Retinal pigment epithelial cell (primary cell): ENCODE measurements at regions not wholly inside any gene's neighbourhood (a gene's known extent, or its start where the extent isn't known, plus 50 kb on each side); places are given as distances from the start of the nearest gene placed in this dataset.
A peak's percentile ranks its signal among the peaks of the same experiment; 100 is the strongest.

Experiments
- DNase-seq: peaks from one replicate; pipeline ENCODE4 v3.0.0-alpha.2; 2010; ENCODE audit warnings: low read depth
- H3K4me3 ChIP-seq: 2 replicates; pipeline ENCODE4 v1.5.1; 2011; ENCODE audit warnings: mild to moderate bottlenecking, low read length, control low read depth, moderate library complexity
- TF ChIP-seq, protein P1 (sequence below): conservative IDR thresholded peaks from 2 replicates; pipeline ENCODE4 v1.5.1; 2011; ENCODE audit warnings: low read depth, low read length, control low read depth, inconsistent platforms

DNA sequence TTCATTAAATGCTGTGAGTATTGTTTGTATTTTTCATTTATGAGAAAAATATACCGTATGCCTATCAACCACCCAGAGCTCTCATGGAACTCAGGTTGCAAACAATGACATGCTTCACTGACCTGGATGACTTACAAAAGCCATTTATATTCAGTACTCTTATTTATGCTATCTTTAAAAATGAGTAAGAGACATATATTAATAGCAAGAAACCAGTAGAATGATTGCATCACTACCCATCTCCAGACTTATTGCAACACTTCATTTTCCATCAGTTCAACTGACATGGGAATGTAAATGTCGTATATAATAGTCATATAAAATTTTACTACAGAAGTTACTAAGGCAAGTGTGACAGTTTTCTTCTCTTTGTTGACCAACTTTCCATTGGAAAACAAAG lies 69.1 kb downstream of the OTP start:
- TF ChIP-seq, protein P1, sequence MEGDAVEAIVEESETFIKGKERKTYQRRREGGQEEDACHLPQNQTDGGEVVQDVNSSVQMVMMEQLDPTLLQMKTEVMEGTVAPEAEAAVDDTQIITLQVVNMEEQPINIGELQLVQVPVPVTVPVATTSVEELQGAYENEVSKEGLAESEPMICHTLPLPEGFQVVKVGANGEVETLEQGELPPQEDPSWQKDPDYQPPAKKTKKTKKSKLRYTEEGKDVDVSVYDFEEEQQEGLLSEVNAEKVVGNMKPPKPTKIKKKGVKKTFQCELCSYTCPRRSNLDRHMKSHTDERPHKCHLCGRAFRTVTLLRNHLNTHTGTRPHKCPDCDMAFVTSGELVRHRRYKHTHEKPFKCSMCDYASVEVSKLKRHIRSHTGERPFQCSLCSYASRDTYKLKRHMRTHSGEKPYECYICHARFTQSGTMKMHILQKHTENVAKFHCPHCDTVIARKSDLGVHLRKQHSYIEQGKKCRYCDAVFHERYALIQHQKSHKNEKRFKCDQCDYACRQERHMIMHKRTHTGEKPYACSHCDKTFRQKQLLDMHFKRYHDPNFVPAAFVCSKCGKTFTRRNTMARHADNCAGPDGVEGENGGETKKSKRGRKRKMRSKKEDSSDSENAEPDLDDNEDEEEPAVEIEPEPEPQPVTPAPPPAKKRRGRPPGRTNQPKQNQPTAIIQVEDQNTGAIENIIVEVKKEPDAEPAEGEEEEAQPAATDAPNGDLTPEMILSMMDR, result no peak
- no peak overlapping the region for H3K4me3 ChIP-seq
- no peak for DNase-seq

DNA sequence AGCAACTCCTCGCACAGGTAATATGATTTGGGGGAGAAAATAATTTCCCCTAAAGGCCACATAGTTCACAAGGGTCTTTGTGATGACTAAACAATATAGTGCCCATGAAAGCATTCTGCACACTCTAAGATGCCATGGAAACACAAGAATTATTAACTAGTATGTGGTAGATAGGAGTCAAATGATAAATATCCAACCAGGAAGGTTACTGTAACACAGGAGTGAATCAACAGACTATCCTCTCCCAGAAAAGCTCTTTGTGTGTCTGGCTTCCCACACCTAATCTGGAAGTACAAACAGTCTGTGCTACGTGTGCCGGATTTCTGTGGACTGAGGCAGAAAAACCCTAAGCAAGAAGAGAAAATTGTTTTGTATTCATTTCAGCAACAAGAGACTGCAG lies 70.0 kb downstream of the OTP start:
- no peak for DNase-seq
- TF ChIP-seq, protein P1, result no peak

DNA sequence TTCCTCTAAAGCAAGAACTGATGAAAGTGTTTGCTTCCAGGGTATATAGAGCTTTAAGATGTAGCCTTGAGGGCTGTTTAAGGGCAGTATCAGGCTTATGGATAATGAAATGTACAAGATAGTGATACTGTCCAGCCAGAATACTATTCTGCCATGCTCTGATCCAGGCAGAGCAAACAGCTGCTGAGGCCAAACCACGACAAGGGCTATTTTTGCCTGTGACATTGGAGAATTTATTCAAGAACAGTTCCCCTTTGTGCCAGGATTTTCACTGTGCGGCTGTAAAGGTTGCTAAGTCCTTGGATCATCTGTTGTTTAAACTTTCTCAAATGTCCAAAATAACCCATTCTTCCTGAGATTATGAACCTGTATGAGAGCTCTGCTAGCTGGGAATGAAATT lies 70.4 kb downstream of the OTP start:
- no peak overlapping the region for H3K4me3 ChIP-seq
- TF ChIP-seq, protein P1, result no peak

More for the DNA sequence above, 70.0 kb downstream of the OTP start:
- no peak overlapping the region for H3K4me3 ChIP-seq

DNA sequence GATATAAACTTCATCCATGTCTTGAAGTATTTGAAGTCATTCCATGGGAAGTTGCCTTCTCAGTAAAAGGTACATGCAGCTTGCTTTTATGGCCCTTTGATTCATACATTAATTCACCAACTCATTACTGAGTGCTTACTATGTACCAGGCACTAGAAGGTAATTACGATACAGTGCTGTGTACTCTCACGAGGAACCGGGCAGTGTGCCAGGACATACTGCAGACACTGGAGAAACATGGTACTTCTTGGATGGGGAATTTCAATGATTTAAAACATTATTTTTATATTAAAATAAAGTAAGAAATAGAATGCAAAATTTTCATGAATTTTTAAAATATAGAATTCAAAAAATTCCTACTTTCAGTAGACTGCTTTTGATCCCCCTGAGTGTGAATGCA lies 71.4 kb upstream of the WDR41 start:
- DNase-seq, result no peak
- TF ChIP-seq, protein P1, result no peak
- H3K4me3 ChIP-seq, result no peak overlapping the region

More for the DNA sequence above, 70.4 kb downstream of the OTP start:
- no peak for DNase-seq

DNA sequence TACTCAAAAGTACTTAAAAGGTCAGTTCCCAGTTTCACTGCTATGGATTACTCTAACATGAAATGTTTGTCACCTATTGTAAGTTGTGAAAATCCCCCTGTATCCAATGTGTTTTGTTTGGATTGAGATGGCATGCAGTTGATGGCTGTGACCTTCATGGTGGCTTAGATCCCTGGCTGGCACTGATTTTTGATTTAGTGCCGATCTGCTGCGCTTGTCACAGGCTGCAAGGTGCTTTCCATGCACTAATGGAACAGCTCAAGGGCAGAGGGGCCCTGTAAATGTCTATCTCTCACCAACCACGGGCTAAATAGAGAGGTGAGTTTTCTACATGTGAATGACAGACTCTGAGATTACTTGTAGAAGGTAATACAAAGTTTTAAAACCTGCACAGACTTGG lies 69.8 kb upstream of the WDR41 start:
- no peak for DNase-seq
- TF ChIP-seq, protein P1, result no peak
- H3K4me3 ChIP-seq, result no peak overlapping the region

DNA sequence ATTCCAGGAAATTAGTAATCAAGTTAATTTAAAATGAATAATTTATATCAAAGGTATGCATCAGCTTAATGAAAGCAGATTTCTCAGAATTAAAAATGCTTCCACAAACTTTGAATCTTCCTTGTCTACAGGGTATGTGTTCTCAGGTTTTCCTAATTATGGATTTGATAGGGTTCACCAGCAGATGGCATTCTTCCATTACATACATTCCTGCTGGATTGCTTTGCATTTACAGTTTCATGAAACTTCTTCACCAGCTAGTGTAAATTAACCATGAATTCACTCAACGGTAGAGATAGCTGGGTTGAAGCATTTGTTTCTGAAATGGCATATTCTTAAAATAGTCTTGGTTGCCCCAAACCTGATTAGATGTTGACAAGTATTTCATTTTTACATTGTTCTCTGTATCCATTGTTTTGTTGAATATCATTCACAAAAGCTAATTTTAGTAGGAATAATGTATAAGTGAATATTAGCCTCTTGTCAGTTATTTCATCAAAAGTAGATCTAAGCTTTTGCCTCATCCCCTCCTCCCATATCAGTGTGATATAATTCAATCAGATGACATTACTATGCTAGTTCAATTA lies 68.7 kb upstream of the WDR41 start:
- TF ChIP-seq, protein P1, result peak; percentile 63
- DNase-seq, result no peak
- no peak overlapping the region for H3K4me3 ChIP-seq

DNA sequence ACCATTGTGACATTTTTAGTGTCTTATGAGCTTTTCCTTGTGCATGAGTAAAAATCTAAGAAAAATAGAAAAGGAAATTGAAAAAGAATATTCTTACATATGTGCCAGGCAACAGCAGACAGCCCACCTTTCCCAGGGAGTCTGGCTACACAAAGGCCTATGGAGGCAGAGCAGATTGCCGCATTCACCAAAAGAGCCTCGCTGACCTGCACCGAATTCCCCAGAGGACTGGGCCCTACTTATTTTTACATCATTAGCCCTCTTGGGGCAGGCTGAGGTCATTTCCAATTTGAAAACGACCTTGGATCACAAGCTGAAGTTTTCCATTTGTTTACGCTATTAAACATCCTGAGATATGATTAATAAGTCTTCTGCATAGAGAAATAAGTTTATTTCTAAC lies 66.2 kb upstream of the WDR41 start:
- no peak for DNase-seq
- TF ChIP-seq, protein P1, result no peak
- no peak overlapping the region for H3K4me3 ChIP-seq
